ENCODE measurements at regions not wholly inside any gene's neighbourhood (a gene's known extent, or its start where the extent isn't known, plus 50 kb on each side); places are given as distances from the start of the nearest gene placed in this dataset.

DNA sequence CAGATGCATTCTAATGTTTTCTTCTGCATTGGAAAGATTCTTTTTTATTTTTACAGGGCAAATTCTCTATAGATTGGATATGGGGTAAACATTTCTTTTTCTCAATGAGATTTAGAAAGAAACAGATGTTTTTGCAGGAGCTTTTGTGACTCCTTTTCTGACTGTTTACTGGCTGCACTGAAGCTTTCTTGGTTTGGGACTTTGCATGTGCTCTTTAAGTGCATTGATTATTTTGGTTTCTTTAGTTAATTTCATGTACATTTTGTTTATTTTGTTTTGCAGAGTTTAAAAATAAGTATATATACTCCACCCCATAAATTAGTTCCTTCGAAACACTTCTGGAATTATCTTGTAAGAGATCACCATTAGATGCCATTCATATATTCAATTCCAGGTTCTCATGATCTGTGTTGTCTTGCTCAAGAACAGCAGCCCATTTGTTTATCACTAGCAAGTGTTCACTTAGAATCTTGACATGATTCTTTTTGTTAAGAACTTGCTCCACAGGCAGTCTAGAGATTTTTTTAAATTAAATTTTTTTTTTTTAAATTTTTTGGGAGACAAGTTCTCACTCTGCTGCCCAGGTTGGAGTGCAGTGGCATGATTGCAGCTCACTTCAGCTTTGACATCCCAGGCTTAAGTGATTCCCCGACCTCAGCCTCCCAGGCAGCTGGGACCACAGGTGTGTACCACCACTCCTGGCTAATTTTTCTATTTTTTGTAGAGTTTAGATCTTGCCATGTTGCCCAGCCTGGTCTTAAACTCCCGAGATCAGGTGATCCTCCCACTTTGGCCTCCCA is 233.7 kb downstream of the MYCN start:
- TF ChIP-seq, protein P1, sequence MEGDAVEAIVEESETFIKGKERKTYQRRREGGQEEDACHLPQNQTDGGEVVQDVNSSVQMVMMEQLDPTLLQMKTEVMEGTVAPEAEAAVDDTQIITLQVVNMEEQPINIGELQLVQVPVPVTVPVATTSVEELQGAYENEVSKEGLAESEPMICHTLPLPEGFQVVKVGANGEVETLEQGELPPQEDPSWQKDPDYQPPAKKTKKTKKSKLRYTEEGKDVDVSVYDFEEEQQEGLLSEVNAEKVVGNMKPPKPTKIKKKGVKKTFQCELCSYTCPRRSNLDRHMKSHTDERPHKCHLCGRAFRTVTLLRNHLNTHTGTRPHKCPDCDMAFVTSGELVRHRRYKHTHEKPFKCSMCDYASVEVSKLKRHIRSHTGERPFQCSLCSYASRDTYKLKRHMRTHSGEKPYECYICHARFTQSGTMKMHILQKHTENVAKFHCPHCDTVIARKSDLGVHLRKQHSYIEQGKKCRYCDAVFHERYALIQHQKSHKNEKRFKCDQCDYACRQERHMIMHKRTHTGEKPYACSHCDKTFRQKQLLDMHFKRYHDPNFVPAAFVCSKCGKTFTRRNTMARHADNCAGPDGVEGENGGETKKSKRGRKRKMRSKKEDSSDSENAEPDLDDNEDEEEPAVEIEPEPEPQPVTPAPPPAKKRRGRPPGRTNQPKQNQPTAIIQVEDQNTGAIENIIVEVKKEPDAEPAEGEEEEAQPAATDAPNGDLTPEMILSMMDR (IDR thresholded peaks at IDR 0.05) = no peak
- TF ChIP-seq POLR2A (IDR thresholded peaks at IDR 0.05) = no peak
- no peak for TF ChIP-seq POLR2AphosphoS5 (IDR thresholded peaks at IDR 0.05)
- no peak for TF ChIP-seq EP300 (IDR thresholded peaks at IDR 0.05)

Data from gastroesophageal sphincter (tissue), 3 donors.